ENCODE measurements at regions not wholly inside any gene's neighbourhood (a gene's known extent, or its start where the extent isn't known, plus 50 kb on each side); places are given as distances from the start of the nearest gene placed in this dataset.

- Histone ChIP-seq H3K27ac (ENCODE audit: low read depth, low read length) (no peak overlapping the region), H3K9me3 (ENCODE audit: control insufficient read depth in 5 of 5, low read length in 5 of 5) (no peaks in the 10 kb centered on the region), H3K36me3 (ENCODE audit: control insufficient read depth in 5 of 5, insufficient read depth in 5 of 5, low read length in 5 of 5) (no peaks in the 10 kb centered on the region)
These were observed 342.5 kb upstream of the GATB start for GRCh38 chr4:152103181-152103901.

GRCh38 chr4:152102436-152103000, 341.7 kb upstream of the GATB start:
- H3K9ac ChIP-seq (ENCODE audit: low read length in 5 of 5): peak overlapping the region in 1 of 5 donors; percentile 7

More at GRCh38 chr4:152103181-152103901, 342.5 kb upstream of the GATB start:
- Histone ChIP-seq H3K4me3 (ENCODE audit: low read depth in 1 of 5, low read length in 5 of 5) (no peak overlapping the region), H3K27me3 (ENCODE audit: control insufficient read depth in 5 of 5, insufficient read depth in 4 of 5, low read length in 5 of 5) (no peaks in the 10 kb centered on the region), H3K9ac (ENCODE audit: low read length in 5 of 5) (no peak overlapping the region), H3K4me1 (ENCODE audit: control insufficient read depth in 5 of 5, insufficient read depth in 5 of 5, low read length in 5 of 5) (peaks cover 0 to 36% (median 14%) of the 10 kb centered on the region in 5 donors)

DNA sequence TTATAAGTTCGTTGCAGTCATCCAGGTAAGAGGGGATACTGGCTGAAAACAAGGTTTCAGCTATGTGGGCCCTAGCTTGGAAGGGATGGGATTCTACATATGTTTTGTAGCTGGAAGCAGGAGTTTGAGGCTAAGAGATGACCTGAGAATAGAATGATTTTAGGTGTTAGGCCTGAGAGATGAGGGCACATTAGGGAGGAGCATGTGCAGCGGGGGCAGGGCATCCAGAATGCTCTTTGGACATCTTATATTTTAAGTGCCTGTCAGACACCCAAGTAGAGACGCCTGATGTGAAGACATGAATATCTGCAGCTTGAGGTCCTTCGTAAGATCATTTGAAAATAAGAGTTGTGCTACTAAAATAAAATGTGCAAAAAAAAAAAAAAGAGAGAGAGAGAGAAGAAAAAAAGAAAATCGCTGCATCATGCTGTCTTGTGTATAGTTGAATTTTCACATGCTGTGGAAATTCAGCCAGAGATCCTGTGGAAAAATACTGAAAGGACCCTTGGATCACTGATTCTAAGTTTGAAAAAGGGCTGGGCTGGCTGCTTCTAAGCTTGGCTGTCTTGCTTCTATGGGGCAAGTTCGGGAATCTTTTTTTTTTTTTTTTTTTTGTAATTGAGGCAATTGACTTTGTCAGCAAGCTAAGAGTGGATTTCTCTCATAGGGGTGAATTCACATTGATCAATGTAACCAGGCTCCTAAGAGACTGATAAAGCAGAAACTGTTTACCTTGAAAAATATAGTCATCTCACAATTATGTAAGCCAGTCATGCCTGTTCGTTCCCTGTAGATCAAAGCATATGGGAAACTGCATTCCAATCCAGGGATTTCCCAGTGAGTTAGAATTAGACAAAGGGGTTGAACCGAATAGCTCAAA, 341.0 kb upstream of the GATB start:
- Histone ChIP-seq H3K4me1 (ENCODE audit: control insufficient read depth in 5 of 5, insufficient read depth in 5 of 5, low read length in 5 of 5) (peaks cover 0 to 34% (median 11%) of the 10 kb centered on the region in 5 donors), H3K36me3 (ENCODE audit: control insufficient read depth in 5 of 5, insufficient read depth in 5 of 5, low read length in 5 of 5) (no peaks in the 10 kb centered on the region), H3K27me3 (ENCODE audit: control insufficient read depth in 5 of 5, insufficient read depth in 4 of 5, low read length in 5 of 5) (no peaks in the 10 kb centered on the region), H3K9me3 (ENCODE audit: control insufficient read depth in 5 of 5, low read length in 5 of 5) (no peaks in the 10 kb centered on the region), H3K27ac (ENCODE audit: low read depth, low read length) (no peak overlapping the region), H3K4me3 (ENCODE audit: low read depth in 1 of 5, low read length in 5 of 5) (no peak overlapping the region), H3K9ac (ENCODE audit: low read length in 5 of 5) (peak overlapping the region in 1 of 5 donors; percentile 7)

More at GRCh38 chr4:152102436-152103000, 341.7 kb upstream of the GATB start:
- no peak overlapping the region for H3K4me3 ChIP-seq (ENCODE audit: low read depth in 1 of 5, low read length in 5 of 5)
- no peak overlapping the region for H3K27ac ChIP-seq (ENCODE audit: low read depth, low read length)
- H3K9me3 ChIP-seq (ENCODE audit: control insufficient read depth in 5 of 5, low read length in 5 of 5): no peaks in the 10 kb centered on the region
- no peaks in the 10 kb centered on the region for H3K36me3 ChIP-seq (ENCODE audit: control insufficient read depth in 5 of 5, insufficient read depth in 5 of 5, low read length in 5 of 5)
- no peaks in the 10 kb centered on the region for H3K27me3 ChIP-seq (ENCODE audit: control insufficient read depth in 5 of 5, insufficient read depth in 4 of 5, low read length in 5 of 5)
- H3K4me1 ChIP-seq (ENCODE audit: control insufficient read depth in 5 of 5, insufficient read depth in 5 of 5, low read length in 5 of 5): peaks cover 0 to 36% (median 14%) of the 10 kb centered on the region in 5 donors

- peaks cover 0 to 23% (median 5%) of the 10 kb centered on the region in 5 donors for H3K4me1 ChIP-seq (ENCODE audit: control insufficient read depth in 5 of 5, insufficient read depth in 5 of 5, low read length in 5 of 5)
- no peaks in the 10 kb centered on the region for H3K36me3 ChIP-seq (ENCODE audit: control insufficient read depth in 5 of 5, insufficient read depth in 5 of 5, low read length in 5 of 5)
- no peaks in the 10 kb centered on the region for H3K9me3 ChIP-seq (ENCODE audit: control insufficient read depth in 5 of 5, low read length in 5 of 5)
- no peak overlapping the region for H3K9ac ChIP-seq (ENCODE audit: low read length in 5 of 5)
- H3K4me3 ChIP-seq (ENCODE audit: low read depth in 1 of 5, low read length in 5 of 5): peak overlapping the region in 1 of 5 donors; percentile 8
- H3K27ac ChIP-seq (ENCODE audit: low read depth, low read length): no peak overlapping the region
- H3K27me3 ChIP-seq (ENCODE audit: control insufficient read depth in 5 of 5, insufficient read depth in 4 of 5, low read length in 5 of 5): no peaks in the 10 kb centered on the region
These were observed 339.8 kb upstream of the GATB start for GRCh38 chr4:152100379-152101201.

- Histone ChIP-seq H3K27ac (ENCODE audit: low read depth, low read length) (no peak overlapping the region), H3K4me3 (ENCODE audit: low read depth in 1 of 5, low read length in 5 of 5) (no peak overlapping the region), H3K27me3 (ENCODE audit: control insufficient read depth in 5 of 5, insufficient read depth in 4 of 5, low read length in 5 of 5) (no peaks in the 10 kb centered on the region), H3K4me1 (ENCODE audit: control insufficient read depth in 5 of 5, insufficient read depth in 5 of 5, low read length in 5 of 5) (peaks cover 0 to 23% (median 3%) of the 10 kb centered on the region in 5 donors), H3K9me3 (ENCODE audit: control insufficient read depth in 5 of 5, low read length in 5 of 5) (no peaks in the 10 kb centered on the region), H3K9ac (ENCODE audit: low read length in 5 of 5) (no peak overlapping the region), H3K36me3 (ENCODE audit: control insufficient read depth in 5 of 5, insufficient read depth in 5 of 5, low read length in 5 of 5) (no peaks in the 10 kb centered on the region)
These were observed 339.2 kb upstream of the GATB start for GRCh38 chr4:152099981-152100378.

DNA sequence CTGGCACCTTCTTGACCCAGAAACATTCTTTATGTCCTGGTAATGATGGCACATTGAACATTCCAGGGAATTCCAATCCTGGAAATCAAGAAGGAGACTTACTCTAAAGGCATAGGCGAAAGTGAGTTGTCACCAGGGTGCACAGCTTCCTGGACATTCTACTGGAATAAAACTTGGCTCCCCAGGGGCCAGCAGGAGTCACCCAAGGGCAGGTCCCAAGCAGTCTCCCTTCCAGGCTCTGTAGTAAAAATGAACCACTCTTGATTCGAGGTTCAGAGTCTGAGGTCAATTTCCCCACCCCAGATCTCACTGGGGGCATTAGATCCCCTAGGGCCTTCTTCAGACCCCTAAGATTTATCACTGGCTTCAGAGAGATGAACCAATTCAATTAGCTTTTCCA, 338.7 kb upstream of the GATB start:
- Histone ChIP-seq H3K4me3 (ENCODE audit: low read depth in 1 of 5, low read length in 5 of 5) (no peak overlapping the region), H3K27ac (ENCODE audit: low read depth, low read length) (no peak overlapping the region), H3K9me3 (ENCODE audit: control insufficient read depth in 5 of 5, low read length in 5 of 5) (no peaks in the 10 kb centered on the region), H3K36me3 (ENCODE audit: control insufficient read depth in 5 of 5, insufficient read depth in 5 of 5, low read length in 5 of 5) (no peaks in the 10 kb centered on the region), H3K4me1 (ENCODE audit: control insufficient read depth in 5 of 5, insufficient read depth in 5 of 5, low read length in 5 of 5) (peaks cover 0 to 21% (median 0%) of the 10 kb centered on the region in 5 donors), H3K9ac (ENCODE audit: low read length in 5 of 5) (no peak overlapping the region), H3K27me3 (ENCODE audit: control insufficient read depth in 5 of 5, insufficient read depth in 4 of 5, low read length in 5 of 5) (no peaks in the 10 kb centered on the region)

DNA sequence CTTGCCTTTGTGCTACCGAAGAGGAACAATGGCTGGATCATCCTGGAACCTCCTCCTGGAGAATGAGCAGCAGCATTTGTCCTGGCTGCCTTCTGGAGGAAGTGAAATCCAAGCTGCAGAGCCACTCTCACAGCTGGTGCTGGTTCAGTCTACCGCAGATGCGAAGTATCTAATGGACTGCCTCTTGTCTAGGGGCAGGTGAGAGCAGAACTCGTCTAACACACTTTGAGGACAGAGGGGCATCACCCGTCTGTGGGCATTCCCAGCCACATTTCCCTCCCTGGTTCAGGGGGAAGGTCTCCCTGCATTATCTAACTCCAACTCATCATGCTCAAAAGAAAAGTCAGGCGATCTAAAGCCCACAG, 338.2 kb upstream of the GATB start:
- Histone ChIP-seq H3K4me1 (ENCODE audit: control insufficient read depth in 5 of 5, insufficient read depth in 5 of 5, low read length in 5 of 5) (peaks cover 0 to 21% (median 0%) of the 10 kb centered on the region in 5 donors), H3K27ac (ENCODE audit: low read depth, low read length) (no peak overlapping the region), H3K27me3 (ENCODE audit: control insufficient read depth in 5 of 5, insufficient read depth in 4 of 5, low read length in 5 of 5) (no peaks in the 10 kb centered on the region)

GRCh38 chr4:152098365-152099060, 337.7 kb upstream of the GATB start:
- Histone ChIP-seq H3K27ac (ENCODE audit: low read depth, low read length) (no peak overlapping the region), H3K9me3 (ENCODE audit: control insufficient read depth in 5 of 5, low read length in 5 of 5) (peaks cover 0 to 5% (median 0%) of the 10 kb centered on the region in 5 donors), H3K36me3 (ENCODE audit: control insufficient read depth in 5 of 5, insufficient read depth in 5 of 5, low read length in 5 of 5) (no peaks in the 10 kb centered on the region), H3K4me3 (ENCODE audit: low read depth in 1 of 5, low read length in 5 of 5) (no peak overlapping the region), H3K4me1 (ENCODE audit: control insufficient read depth in 5 of 5, insufficient read depth in 5 of 5, low read length in 5 of 5) (peaks cover 0 to 21% (median 0%) of the 10 kb centered on the region in 5 donors), H3K9ac (ENCODE audit: low read length in 5 of 5) (no peak overlapping the region), H3K27me3 (ENCODE audit: control insufficient read depth in 5 of 5, insufficient read depth in 4 of 5, low read length in 5 of 5) (no peaks in the 10 kb centered on the region)

More for the DNA sequence above, 338.2 kb upstream of the GATB start:
- H3K9me3 ChIP-seq (ENCODE audit: control insufficient read depth in 5 of 5, low read length in 5 of 5): peaks cover 0 to 3% (median 0%) of the 10 kb centered on the region in 5 donors
- no peak overlapping the region for H3K4me3 ChIP-seq (ENCODE audit: low read depth in 1 of 5, low read length in 5 of 5)
- H3K36me3 ChIP-seq (ENCODE audit: control insufficient read depth in 5 of 5, insufficient read depth in 5 of 5, low read length in 5 of 5): no peaks in the 10 kb centered on the region
- no peak overlapping the region for H3K9ac ChIP-seq (ENCODE audit: low read length in 5 of 5)

DNA sequence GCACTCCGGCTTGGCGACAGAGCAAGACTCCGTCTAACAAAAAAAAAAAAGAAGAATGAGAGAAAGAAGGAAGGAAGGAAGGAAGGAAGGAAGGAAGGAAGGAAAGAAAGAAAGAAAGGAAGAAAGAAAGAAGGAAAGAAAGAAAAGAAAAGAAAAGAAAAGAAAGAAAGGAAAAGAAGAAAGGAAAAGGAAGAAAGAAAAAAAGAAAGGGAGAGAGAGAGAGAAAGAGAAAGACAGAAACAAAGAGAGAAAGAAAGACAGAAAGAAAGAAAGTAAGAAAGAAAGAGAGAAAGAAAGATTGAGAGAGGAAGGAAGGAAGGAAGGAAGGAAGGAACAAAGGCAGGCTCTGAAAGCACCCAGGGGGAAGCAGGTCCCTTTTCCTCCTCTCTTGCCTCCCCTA, 336.6 kb upstream of the GATB start:
- Histone ChIP-seq H3K36me3 (ENCODE audit: control insufficient read depth in 5 of 5, insufficient read depth in 5 of 5, low read length in 5 of 5) (no peaks in the 10 kb centered on the region), H3K9me3 (ENCODE audit: control insufficient read depth in 5 of 5, low read length in 5 of 5) (peaks cover 0 to 5% (median 0%) of the 10 kb centered on the region in 5 donors), H3K27me3 (ENCODE audit: control insufficient read depth in 5 of 5, insufficient read depth in 4 of 5, low read length in 5 of 5) (no peaks in the 10 kb centered on the region), H3K4me3 (ENCODE audit: low read depth in 1 of 5, low read length in 5 of 5) (no peak overlapping the region), H3K4me1 (ENCODE audit: control insufficient read depth in 5 of 5, insufficient read depth in 5 of 5, low read length in 5 of 5) (peaks cover 0 to 21% (median 0%) of the 10 kb centered on the region in 5 donors), H3K9ac (ENCODE audit: low read length in 5 of 5) (no peak overlapping the region), H3K27ac (ENCODE audit: low read depth, low read length) (no peak overlapping the region)

Data from subcutaneous abdominal adipose tissue (tissue), 5 donors.